ENCODE measurements at regions not wholly inside any gene's neighbourhood (a gene's known extent, or its start where the extent isn't known, plus 50 kb on each side); places are given as distances from the start of the nearest gene placed in this dataset.

DNA sequence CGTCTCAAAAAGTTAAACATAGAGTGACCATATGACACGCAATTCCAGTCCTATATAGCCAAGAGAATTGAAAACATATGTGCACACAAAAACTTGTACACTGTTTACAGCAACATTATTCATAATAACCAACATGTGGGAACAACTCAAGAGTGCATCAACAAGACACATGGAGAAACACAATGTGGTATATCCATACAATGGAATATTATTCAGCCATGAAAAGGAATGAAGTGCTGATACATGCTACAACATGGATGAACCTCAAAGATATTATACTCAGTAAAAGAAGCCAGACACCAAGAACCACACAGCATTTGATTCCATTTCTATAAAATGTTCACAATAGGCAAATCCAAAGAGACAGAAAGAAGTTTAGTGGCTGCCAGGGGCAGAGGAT lies 317.0 kb downstream of the NSG2 start:
- no peaks in the 10 kb centered on the region for H3K79me1 ChIP-seq (ENCODE audit: low read depth, low read length)
- no peak overlapping the region for H3K14ac ChIP-seq (ENCODE audit: insufficient read length)
- ChIA-PET POLR2A (ENCODE audit: partially characterized antibody) (no interaction called here), CTCF (ENCODE audit: partially characterized antibody) (no interaction called here)
- no peak overlapping the region for H3K56ac ChIP-seq (replicated peaks; ENCODE audit: insufficient read length, low read depth, low read length)
- H3K9me3 ChIP-seq (ENCODE audit: insufficient read depth in 2 of 2, low read depth in 1 of 2, low read length in 1 of 2) = peaks cover 7 to 8% of the 10 kb centered on the region in 2 experiments
- H4K20me1 ChIP-seq (replicated peaks in 1 of 2; ENCODE audit: control insufficient read depth in 1 of 2, insufficient read depth in 2 of 2, low read length in 2 of 2) = no peaks in the 10 kb centered on the region
- TF ChIP-seq JUN (IDR thresholded peaks at IDR 0.05; ENCODE audit: low read depth, low read length) (no peak), KDM1A (IDR thresholded peaks at IDR 0.05; ENCODE audit: borderline replicate concordance, low read length) (peak; percentile 76; the same call in 1 of the 2 replicates), KDM5A (IDR thresholded peaks at IDR 0.05; ENCODE audit: low read length) (no peak), JUND (IDR thresholded peaks at IDR 0.05; ENCODE audit: low read length) (no peak)
- no peaks in the 10 kb centered on the region for H3K27me3 ChIP-seq (replicated peaks in 1 of 4; ENCODE audit: control insufficient read depth in 3 of 4, extremely low read depth in 1 of 4, insufficient read depth in 3 of 4, low read length in 3 of 4)
- no peak overlapping the region for H3K27ac ChIP-seq (ENCODE audit: low read depth, low read length)
- no peak overlapping the region for H2BK12ac ChIP-seq (ENCODE audit: low read depth, low read length)
- H3K79me2 ChIP-seq (ENCODE audit: control insufficient read depth in 1 of 2, insufficient read depth in 2 of 2, low read length in 2 of 2) = no peaks in the 10 kb centered on the region
- H4K91ac ChIP-seq (replicated peaks; ENCODE audit: insufficient read length, low read length) = no peak overlapping the region
- 93% methylated on average over 2 of the region's 2 CpGs; no CpG with 5 or more reads in 1 of the 2 experiments for WGBS, 2 experiments (ENCODE audit: extremely low coverage in 1 of 2, insufficient coverage in 1 of 2, insufficient read length in 1 of 2, insufficient replicate concordance in 2 of 2, low coverage in 1 of 2, low lambda C conversion rate in 2 of 2, missing lambda C conversion rate in 1 of 2)
- DNase-seq (ENCODE audit: low read depth in 1 of 2, low spot score in 2 of 2) (no peak), FAIRE-seq (no peak)
- H3K18ac ChIP-seq (ENCODE audit: extremely low read depth, low read length) = no peak overlapping the region
- no peak overlapping the region for H2BK120ac ChIP-seq (replicated peaks; ENCODE audit: low read depth, low read length)
- no peaks in the 10 kb centered on the region for H3K36me3 ChIP-seq (ENCODE audit: control insufficient read depth in 2 of 4, insufficient read depth in 4 of 4, low read length in 3 of 4)
- H3K23ac ChIP-seq (ENCODE audit: insufficient read length) = no peak overlapping the region
- H3K4me2 ChIP-seq (ENCODE audit: insufficient read depth in 1 of 2, low read depth in 2 of 2, low read length in 2 of 2) = no peak overlapping the region
- no peak overlapping the region for H2AK5ac ChIP-seq (ENCODE audit: low read depth, low read length)
- H3K4me1 ChIP-seq (replicated peaks in 1 of 4; ENCODE audit: control insufficient read depth in 3 of 4, insufficient read depth in 4 of 4, low read length in 3 of 4) = no peaks in the 10 kb centered on the region
- no peak overlapping the region for H2AFZ ChIP-seq (ENCODE audit: low read length)
- no peak overlapping the region for H2BK5ac ChIP-seq (ENCODE audit: low read depth, low read length)
- H4K8ac ChIP-seq (ENCODE audit: extremely low read depth, insufficient read depth, low read length) = no peak overlapping the region
- no peak overlapping the region for H2BK15ac ChIP-seq (ENCODE audit: low read length)
- H3K23me2 ChIP-seq (ENCODE audit: low read depth, low read length) = peaks cover 3% of the 10 kb centered on the region; the same call in 1 of the 2 replicates
- no peak overlapping the region for H2BK20ac ChIP-seq (ENCODE audit: low read length)
- no peak overlapping the region for H3K4ac ChIP-seq (replicated peaks; ENCODE audit: insufficient read length, low read depth, low read length)
- no peak overlapping the region for H3K9ac ChIP-seq (replicated peaks in 1 of 4; ENCODE audit: extremely low read depth in 1 of 4, low read depth in 3 of 4, low read length in 3 of 4)
- no peak overlapping the region for H4K5ac ChIP-seq (ENCODE audit: insufficient read length, low read depth, low read length)
- H3K4me3 ChIP-seq (ENCODE audit: extremely low read depth in 1 of 4, insufficient read depth in 2 of 4, low read depth in 3 of 4, low read length in 4 of 4) = no peak overlapping the region
